Effector memory CD4-positive, alpha-beta T cell (primary cell): ENCODE measurements at regions not wholly inside any gene's neighbourhood (a gene's known extent, or its start where the extent isn't known, plus 50 kb on each side); places are given as distances from the start of the nearest gene placed in this dataset.

ENCODE experiments used
- DNase-seq, 3 donors: peaks; one replicate each; pipeline ENCODE4 v3.0.0-alpha.2; 2020
- H3K27ac ChIP-seq: 2 replicates; pipeline ENCODE4 v1.7.0; 2013; ENCODE audit warnings: mild to moderate bottlenecking, low read length, moderate library complexity; ENCODE audit not compliant: insufficient read depth, poor library complexity, severe bottlenecking
- H3K27me3 ChIP-seq: replicated peaks from 2 replicates; pipeline ENCODE4 v1.7.0; 2013; ENCODE audit warnings: mild to moderate bottlenecking, low read length; ENCODE audit not compliant: insufficient read depth, control insufficient read depth, poor library complexity, severe bottlenecking
- H3K36me3 ChIP-seq: 2 replicates; pipeline ENCODE4 v1.7.0; 2013; ENCODE audit warnings: mild to moderate bottlenecking, low read length, moderate library complexity; ENCODE audit not compliant: control insufficient read depth, insufficient read depth
- H3K4me1 ChIP-seq: 2 replicates; pipeline ENCODE4 v1.7.0; 2013; ENCODE audit warnings: low read length, mild to moderate bottlenecking; ENCODE audit not compliant: control insufficient read depth, insufficient read depth, poor library complexity, severe bottlenecking
- H3K4me3 ChIP-seq: 2 replicates; pipeline ENCODE4 v1.7.0; 2013; ENCODE audit warnings: low read length, low read depth, mild to moderate bottlenecking; ENCODE audit not compliant: insufficient read depth, poor library complexity, severe bottlenecking
- H3K9me3 ChIP-seq: 2 replicates; pipeline ENCODE4 v1.7.0; 2013; ENCODE audit warnings: mild to moderate bottlenecking, low read length, moderate library complexity; ENCODE audit not compliant: control insufficient read depth

DNA sequence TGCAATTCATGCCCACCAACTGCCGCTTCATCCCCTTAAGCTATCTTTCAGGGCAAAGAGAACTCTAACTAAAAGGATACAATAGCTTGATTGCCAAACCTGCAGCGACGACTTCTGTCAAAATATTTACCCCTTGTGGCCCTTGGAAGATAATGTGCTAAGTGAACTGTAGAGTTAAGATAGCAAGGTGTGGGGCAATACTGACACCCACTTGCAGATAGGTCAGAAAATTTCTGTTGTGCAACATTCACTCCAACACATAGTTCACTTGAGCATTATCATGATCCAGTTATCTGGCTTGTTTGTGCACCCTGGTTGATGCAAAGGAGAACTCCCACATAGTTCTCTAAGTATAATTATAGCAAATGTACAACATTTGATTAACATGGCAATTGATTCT lies 55.6 kb downstream of the RHOXF2B start:
- DNase-seq = no peak
- Histone ChIP-seq H3K4me3 (no peak overlapping the region), H3K9me3 (no peaks in the 10 kb centered on the region), H3K36me3 (no peaks in the 10 kb centered on the region), H3K27ac (no peak overlapping the region), H3K27me3 (peaks cover 8% of the 10 kb centered on the region), H3K4me1 (no peaks in the 10 kb centered on the region)

GRCh38 chrX:120020305-120020704 lies 57.2 kb downstream of the RHOXF2B start:
- DNase-seq = no peak
- Histone ChIP-seq H3K27me3 (peaks cover 8% of the 10 kb centered on the region), H3K27ac (no peak overlapping the region), H3K36me3 (no peaks in the 10 kb centered on the region), H3K9me3 (no peaks in the 10 kb centered on the region), H3K4me1 (no peaks in the 10 kb centered on the region), H3K4me3 (no peak overlapping the region)

DNA sequence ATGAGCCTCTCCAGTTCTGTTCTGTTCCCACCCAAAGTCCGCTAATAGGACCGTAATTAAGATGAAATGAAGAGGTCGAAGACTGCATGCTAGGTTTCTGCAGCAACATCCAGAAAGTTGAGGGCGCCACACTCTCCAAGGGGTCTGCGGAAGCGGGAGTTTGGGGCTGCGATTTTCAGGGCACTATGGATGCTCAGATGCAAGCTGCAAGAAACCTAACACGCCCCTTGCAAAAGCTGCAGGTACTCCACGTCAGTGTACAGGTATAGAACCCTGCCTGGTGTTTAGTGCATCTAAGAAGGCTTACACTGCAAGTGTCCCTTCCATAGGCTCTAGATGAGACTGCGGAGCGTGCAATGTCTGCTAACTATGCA lies 61.4 kb downstream of the RHOXF2B start:
- Histone ChIP-seq H3K27ac (no peak overlapping the region), H3K4me1 (no peaks in the 10 kb centered on the region), H3K4me3 (peak overlapping the region; percentile 44), H3K9me3 (no peaks in the 10 kb centered on the region), H3K36me3 (no peaks in the 10 kb centered on the region), H3K27me3 (peaks cover 8% of the 10 kb centered on the region)
- no peak for DNase-seq

GRCh38 chrX:120015145-120016067 lies 62.1 kb downstream of the RHOXF2B start:
- H3K4me3 ChIP-seq = peak overlapping the region; percentile 44
- no peaks in the 10 kb centered on the region for H3K9me3 ChIP-seq
- H3K27ac ChIP-seq = no peak overlapping the region
- no peak for DNase-seq
- peaks cover 8% of the 10 kb centered on the region for H3K27me3 ChIP-seq
- no peaks in the 10 kb centered on the region for H3K36me3 ChIP-seq
- H3K4me1 ChIP-seq = no peaks in the 10 kb centered on the region

- Histone ChIP-seq H3K4me3 (peak overlapping the region; percentile 44), H3K36me3 (no peaks in the 10 kb centered on the region), H3K9me3 (no peaks in the 10 kb centered on the region), H3K27ac (no peak overlapping the region), H3K4me1 (no peaks in the 10 kb centered on the region), H3K27me3 (peaks cover 8% of the 10 kb centered on the region)
- DNase-seq = no peak
These were observed 62.9 kb downstream of the RHOXF2B start for GRCh38 chrX:120014354-120015130.

GRCh38 chrX:120001787-120002186 lies 58.2 kb upstream of the NKAP start:
- no peaks in the 10 kb centered on the region for H3K36me3 ChIP-seq
- H3K9me3 ChIP-seq = no peaks in the 10 kb centered on the region
- no peak overlapping the region for H3K27ac ChIP-seq
- no peak overlapping the region for H3K4me3 ChIP-seq
- DNase-seq = no peak
- H3K27me3 ChIP-seq = peaks cover 18% of the 10 kb centered on the region
- H3K4me1 ChIP-seq = no peaks in the 10 kb centered on the region

GRCh38 chrX:120000490-120001246 lies 57.1 kb upstream of the NKAP start:
- H3K4me1 ChIP-seq = no peaks in the 10 kb centered on the region
- no peak for DNase-seq
- H3K27me3 ChIP-seq = peaks cover 25% of the 10 kb centered on the region
- no peaks in the 10 kb centered on the region for H3K9me3 ChIP-seq
- H3K36me3 ChIP-seq = no peaks in the 10 kb centered on the region
- H3K4me3 ChIP-seq = no peak overlapping the region
- no peak overlapping the region for H3K27ac ChIP-seq

GRCh38 chrX:119999087-119999634 lies 55.6 kb upstream of the NKAP start:
- no peak for DNase-seq
- Histone ChIP-seq H3K4me1 (no peaks in the 10 kb centered on the region), H3K36me3 (no peaks in the 10 kb centered on the region), H3K4me3 (no peak overlapping the region), H3K27ac (no peak overlapping the region), H3K9me3 (no peaks in the 10 kb centered on the region), H3K27me3 (peaks cover 25% of the 10 kb centered on the region)

DNA sequence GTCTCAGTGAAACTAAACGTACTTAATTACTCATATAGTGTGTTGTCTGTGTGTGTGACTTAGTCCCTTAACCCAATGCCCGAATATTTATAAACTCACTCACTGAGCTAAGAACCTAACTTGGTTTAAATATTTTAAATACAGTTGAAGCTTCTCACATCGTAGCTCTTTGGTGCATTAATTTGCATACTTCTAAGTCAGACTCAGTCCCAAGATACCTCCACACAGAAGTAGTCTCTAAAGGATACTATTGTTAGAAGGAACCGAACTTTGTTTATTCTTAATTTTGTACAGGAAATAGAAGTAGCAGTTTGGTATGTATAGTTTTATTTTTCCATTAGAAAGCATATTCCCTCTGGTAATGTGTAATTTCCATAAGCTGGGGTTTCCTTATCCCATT lies 54.0 kb upstream of the NKAP start:
- no peak overlapping the region for H3K4me3 ChIP-seq
- H3K9me3 ChIP-seq = no peaks in the 10 kb centered on the region
- no peaks in the 10 kb centered on the region for H3K4me1 ChIP-seq
- no peaks in the 10 kb centered on the region for H3K36me3 ChIP-seq
- no peak for DNase-seq
- no peak overlapping the region for H3K27ac ChIP-seq
- peaks cover 25% of the 10 kb centered on the region for H3K27me3 ChIP-seq
